ENCODE measurements at regions not wholly inside any gene's neighbourhood (a gene's known extent, or its start where the extent isn't known, plus 50 kb on each side); places are given as distances from the start of the nearest gene placed in this dataset.

- TF ChIP-seq CTCF (IDR thresholded peaks at IDR 0.05) (no peak), POLR2A (IDR thresholded peaks at IDR 0.05) (no peak)
Measured at GRCh38 chr2:17355608-17356329, 162.5 kb downstream of the RAD51AP2 start.

Measured in prostate gland (tissue), 2 donors.